CD4-positive, alpha-beta T cell treated with Interleukin-21 for 1 hour (primary cell): ENCODE measurements at regions not wholly inside any gene's neighbourhood (a gene's known extent, or its start where the extent isn't known, plus 50 kb on each side); places are given as distances from the start of the nearest gene placed in this dataset.

Experiments used
- DNase-seq: peaks from one replicate; pipeline ENCODE4 v3.0.0-alpha.2; 2020

- no peak for DNase-seq
Measured at GRCh38 chr2:157164370-157164769, 93.1 kb upstream of the GALNT5 start.

- no peak for DNase-seq
Measured at GRCh38 chr2:157164891-157165290, 92.6 kb upstream of the GALNT5 start.

- no peak for DNase-seq
Measured at GRCh38 chr2:157168501-157168900, 89.0 kb upstream of the GALNT5 start.

GRCh38 chr2:157169889-157170288, 87.6 kb upstream of the GALNT5 start:
- no peak for DNase-seq

- DNase-seq: no peak
Measured at GRCh38 chr2:157170299-157170698, 87.2 kb upstream of the GALNT5 start.

- no peak for DNase-seq
Measured at GRCh38 chr2:157172239-157172638, 85.3 kb upstream of the GALNT5 start.

- no peak for DNase-seq
Measured at GRCh38 chr2:157172866-157173578, 84.5 kb upstream of the GALNT5 start.

- no peak for DNase-seq
Measured at GRCh38 chr2:157173740-157174184, 83.7 kb upstream of the GALNT5 start.

GRCh38 chr2:157174321-157174720, 83.2 kb upstream of the GALNT5 start:
- no peak for DNase-seq

- DNase-seq: no peak
Measured at GRCh38 chr2:157176602-157177001, 80.9 kb upstream of the GALNT5 start.

GRCh38 chr2:157178874-157179273, 78.6 kb upstream of the GALNT5 start:
- no peak for DNase-seq

- no peak for DNase-seq
Measured at GRCh38 chr2:157179324-157180105, 78.0 kb upstream of the GALNT5 start.

- DNase-seq: no peak
Measured at GRCh38 chr2:157180359-157180758, 77.1 kb upstream of the GALNT5 start.

- DNase-seq: no peak
Measured at GRCh38 chr2:157181234-157181633, 76.3 kb upstream of the GALNT5 start.

GRCh38 chr2:157182204-157182709, 75.2 kb upstream of the GALNT5 start:
- DNase-seq: no peak

- DNase-seq: no peak
Measured at GRCh38 chr2:157182834-157183396, 74.6 kb upstream of the GALNT5 start.

GRCh38 chr2:157184161-157184895, 73.2 kb upstream of the GALNT5 start:
- no peak for DNase-seq

- DNase-seq: no peak
Measured at GRCh38 chr2:157185476-157186227, 71.9 kb upstream of the GALNT5 start.

- DNase-seq: no peak
Measured at GRCh38 chr2:157190151-157190550, 67.4 kb upstream of the GALNT5 start.

- no peak for DNase-seq
Measured at GRCh38 chr2:157191186-157191585, 66.3 kb upstream of the GALNT5 start.

GRCh38 chr2:157192445-157193423, 64.8 kb upstream of the GALNT5 start:
- DNase-seq: no peak
